Activated CD8-positive, alpha-beta memory T cell treated with anti-CD3 and anti-CD28 coated beads, Interleukin-2, amount 10 ng/mL, durations not matched to agents 7 days and 5 days (primary cell): ENCODE measurements at regions not wholly inside any gene's neighbourhood (a gene's known extent, or its start where the extent isn't known, plus 50 kb on each side); places are given as distances from the start of the nearest gene placed in this dataset.
"Not testable (repeated sequence)": the region's sequence is repeated elsewhere in the genome, so short reads cannot be mapped to it uniquely, and the experiment has no call there.

Source experiments
- ATAC-seq: fragments of 150-1000 bp; cut with Tn5 transposase; one replicate; pipeline ENCODE4 v1.10.0; 2021; ENCODE audit warnings: moderate library complexity
- CTCF ChIA-PET: fragments of 350-600 bp; sonication (Branson Sonifier 250); formaldehyde crosslinking; loops from one replicate; lab custom pipeline; 2021; ENCODE audit warnings: antibody characterized with exemption; lab: Charles Lee
- DNase-seq: peaks from one replicate; pipeline ENCODE4 v3.0.0-alpha.2; 2020
- H3K27ac Mint-ChIP-seq: one replicate; pipeline ENCODE4 v1.8.0; 2021; ENCODE audit warnings: mild to moderate bottlenecking, mixed read lengths
- H3K27me3 Mint-ChIP-seq: one replicate; pipeline ENCODE4 v1.8.0; 2021; ENCODE audit warnings: mixed read lengths
- H3K36me3 Mint-ChIP-seq: one replicate; pipeline ENCODE4 v1.8.0; 2021; ENCODE audit warnings: mild to moderate bottlenecking, mixed read lengths
- H3K4me1 Mint-ChIP-seq: one replicate; pipeline ENCODE4 v1.8.0; 2021; ENCODE audit warnings: mixed read lengths
- H3K4me3 Mint-ChIP-seq: one replicate; pipeline ENCODE4 v1.8.0; 2021; ENCODE audit warnings: mild to moderate bottlenecking, moderate library complexity, mixed read lengths
- H3K9me3 Mint-ChIP-seq: one replicate; pipeline ENCODE4 v1.8.0; 2022; ENCODE audit warnings: low read depth, mixed read lengths

- CTCF ChIA-PET, result no interaction called here
- no peak overlapping the region for H3K4me3 Mint-ChIP-seq
- H3K36me3 Mint-ChIP-seq, result no peaks in the 10 kb centered on the region
- H3K27ac Mint-ChIP-seq, result no peak overlapping the region
- peaks cover 5% of the 10 kb centered on the region for H3K9me3 Mint-ChIP-seq
- no peak for DNase-seq
- H3K4me1 Mint-ChIP-seq, result no peaks in the 10 kb centered on the region
- no peaks in the 10 kb centered on the region for H3K27me3 Mint-ChIP-seq
- ATAC-seq, result no peak
Observed at GRCh38 chr4:137378821-137379220, 153.5 kb downstream of the PCDH18 start.

DNA sequence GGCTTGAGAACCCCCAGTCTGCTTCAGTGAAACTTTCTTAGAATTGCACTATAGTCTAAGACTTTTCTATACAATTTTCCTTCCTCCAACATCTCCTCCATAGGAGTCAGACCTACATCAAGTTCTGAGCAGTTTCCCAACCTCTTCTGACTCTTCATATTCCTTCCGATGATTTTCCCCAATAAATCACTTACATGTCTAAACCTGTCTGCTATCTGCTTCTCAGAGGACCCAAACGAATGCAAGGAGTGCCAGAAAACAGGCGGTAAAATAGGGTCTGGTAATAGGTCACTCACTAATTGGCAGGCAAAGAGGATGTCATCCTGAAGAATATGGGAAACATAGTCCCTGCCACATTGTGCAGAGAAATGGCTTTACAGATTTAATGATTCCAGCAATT lies 153.9 kb downstream of the PCDH18 start:
- H3K4me3 Mint-ChIP-seq, result no peak overlapping the region
- no peaks in the 10 kb centered on the region for H3K27me3 Mint-ChIP-seq
- CTCF ChIA-PET, result no interaction called here
- H3K4me1 Mint-ChIP-seq, result no peaks in the 10 kb centered on the region
- no peak overlapping the region for H3K27ac Mint-ChIP-seq
- peaks cover 5% of the 10 kb centered on the region for H3K9me3 Mint-ChIP-seq
- ATAC-seq (no peak), DNase-seq (no peak)
- H3K36me3 Mint-ChIP-seq, result no peaks in the 10 kb centered on the region

- no peak for ATAC-seq
- no peaks in the 10 kb centered on the region for H3K27me3 Mint-ChIP-seq
- no peaks in the 10 kb centered on the region for H3K36me3 Mint-ChIP-seq
- CTCF ChIA-PET, result no interaction called here
- H3K27ac Mint-ChIP-seq, result no peak overlapping the region
- no peak overlapping the region for H3K4me3 Mint-ChIP-seq
- H3K9me3 Mint-ChIP-seq, result peaks cover 5% of the 10 kb centered on the region
- H3K4me1 Mint-ChIP-seq, result no peaks in the 10 kb centered on the region
- DNase-seq, result no peak
Observed at GRCh38 chr4:137376312-137376711, 156.0 kb downstream of the PCDH18 start.

GRCh38 chr4:137375111-137375850 lies 157.0 kb downstream of the PCDH18 start:
- CTCF ChIA-PET, result interaction anchor here (0.6 kb wide), 1 partner anchor 594 kb away, joined by 3 read pairs; no protein-coding TSS in a partner anchor
- Mint-ChIP-seq H3K27me3 (no peaks in the 10 kb centered on the region), H3K9me3 (peaks cover 5% of the 10 kb centered on the region), H3K4me3 (no peak overlapping the region), H3K27ac (no peak overlapping the region), H3K36me3 (no peaks in the 10 kb centered on the region), H3K4me1 (no peaks in the 10 kb centered on the region)
- ATAC-seq, result no peak
- DNase-seq, result no peak

DNA sequence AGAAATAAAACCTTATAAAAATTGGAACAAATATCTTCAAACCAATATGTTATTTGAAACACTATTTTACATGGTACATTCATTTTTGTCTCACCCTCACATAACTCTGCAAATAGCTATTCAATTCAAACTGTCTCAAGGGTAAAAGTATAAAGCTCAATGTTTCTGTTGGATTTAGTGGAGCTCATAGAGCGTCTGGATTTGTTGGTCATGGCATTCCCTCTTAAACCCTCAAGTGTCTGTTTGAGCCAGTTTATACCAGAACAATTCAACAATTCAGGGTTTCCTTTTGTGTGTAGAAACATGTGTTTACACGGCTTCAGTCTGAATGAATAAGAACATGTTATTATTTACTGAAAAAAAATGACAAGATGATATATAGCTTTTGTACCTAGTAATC lies 161.6 kb downstream of the PCDH18 start:
- Mint-ChIP-seq H3K4me3 (no peak overlapping the region), H3K27ac (no peak overlapping the region), H3K36me3 (no peaks in the 10 kb centered on the region), H3K27me3 (no peaks in the 10 kb centered on the region), H3K9me3 (no peaks in the 10 kb centered on the region), H3K4me1 (no peaks in the 10 kb centered on the region)
- CTCF ChIA-PET, result no interaction called here
- ATAC-seq, result no peak
- DNase-seq, result no peak

DNA sequence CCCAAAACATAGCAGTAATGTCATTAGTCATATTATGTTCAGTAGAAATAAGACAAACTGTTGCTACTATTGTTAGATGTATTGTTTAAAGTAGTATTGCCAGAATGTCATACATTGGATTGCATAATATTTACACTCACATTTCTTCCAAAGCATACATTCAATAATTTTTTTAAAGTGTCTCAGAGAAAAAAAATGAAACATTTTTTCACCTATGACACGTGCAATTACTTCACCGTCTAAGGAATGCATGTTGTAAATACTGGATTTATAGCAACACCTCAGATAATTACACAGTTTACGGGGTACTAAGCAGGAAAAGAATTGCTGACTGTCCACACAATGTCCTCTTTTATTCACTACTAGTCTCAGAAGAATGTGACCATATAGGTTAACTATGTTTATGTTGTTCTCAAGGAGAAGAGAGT lies 162.1 kb downstream of the PCDH18 start:
- CTCF ChIA-PET, result no interaction called here
- no peak for ATAC-seq

GRCh38 chr4:137367620-137368019 lies 164.7 kb downstream of the PCDH18 start:
- H3K4me3 Mint-ChIP-seq, result no peak overlapping the region
- no peaks in the 10 kb centered on the region for H3K36me3 Mint-ChIP-seq
- no peak overlapping the region for H3K27ac Mint-ChIP-seq
- no peaks in the 10 kb centered on the region for H3K4me1 Mint-ChIP-seq
- no peaks in the 10 kb centered on the region for H3K27me3 Mint-ChIP-seq
- DNase-seq (no peak), ATAC-seq (no peak)
- H3K9me3 Mint-ChIP-seq, result no peaks in the 10 kb centered on the region
- CTCF ChIA-PET, result no interaction called here

More for the DNA sequence above, 162.1 kb downstream of the PCDH18 start:
- H3K27ac Mint-ChIP-seq, result no peak overlapping the region
- no peak for DNase-seq
- H3K4me3 Mint-ChIP-seq, result no peak overlapping the region
- no peaks in the 10 kb centered on the region for H3K36me3 Mint-ChIP-seq
- no peaks in the 10 kb centered on the region for H3K4me1 Mint-ChIP-seq
- no peaks in the 10 kb centered on the region for H3K9me3 Mint-ChIP-seq
- H3K27me3 Mint-ChIP-seq, result no peaks in the 10 kb centered on the region

- DNase-seq (no peak), ATAC-seq (no peak)
- Mint-ChIP-seq H3K9me3 (no peaks in the 10 kb centered on the region), H3K4me3 (no peak overlapping the region), H3K27me3 (no peaks in the 10 kb centered on the region), H3K4me1 (no peaks in the 10 kb centered on the region), H3K27ac (no peak overlapping the region), H3K36me3 (no peaks in the 10 kb centered on the region)
- CTCF ChIA-PET, result no interaction called here
Observed at GRCh38 chr4:137363496-137363895, 168.8 kb downstream of the PCDH18 start.

DNA sequence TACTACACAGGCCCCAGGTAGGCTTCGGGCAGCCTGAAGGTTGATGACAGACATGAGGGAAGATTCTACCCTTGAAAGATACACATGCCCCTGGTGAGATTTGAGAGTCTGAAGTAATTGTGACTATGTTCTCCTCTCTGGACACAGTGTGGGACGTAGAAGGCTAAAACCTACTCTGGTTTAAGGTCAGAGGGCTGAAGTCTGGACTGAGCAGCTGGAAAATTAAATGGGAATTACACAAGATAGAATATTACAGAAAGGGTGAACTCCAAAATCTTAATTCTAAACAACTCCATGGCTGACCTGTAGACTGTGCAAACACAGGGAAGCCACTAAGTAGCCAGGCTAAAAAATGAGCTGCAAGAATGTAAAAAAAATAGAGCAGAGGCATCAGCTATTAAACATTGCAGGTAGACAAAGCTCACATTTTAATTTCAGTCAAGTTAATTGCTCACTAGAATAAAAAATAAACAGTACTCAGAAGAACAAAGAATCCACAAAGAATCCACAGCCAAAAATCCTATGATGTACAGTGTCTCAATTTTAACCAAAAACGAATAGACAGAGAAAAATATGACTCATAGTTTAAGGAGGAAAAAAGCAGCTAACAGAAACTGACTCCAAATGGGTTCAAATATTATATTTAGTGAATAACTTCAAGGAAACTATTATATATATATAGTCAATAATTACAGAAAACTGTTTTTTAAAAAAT lies 170.4 kb downstream of the PCDH18 start:
- Mint-ChIP-seq H3K36me3 (no peaks in the 10 kb centered on the region), H3K27me3 (no peaks in the 10 kb centered on the region), H3K4me1 (no peaks in the 10 kb centered on the region), H3K27ac (no peak overlapping the region), H3K9me3 (peaks cover 2% of the 10 kb centered on the region), H3K4me3 (no peak overlapping the region)
- CTCF ChIA-PET, result no interaction called here
- ATAC-seq, result no peak
- no peak for DNase-seq

- DNase-seq (no peak), ATAC-seq (no peak)
- H3K9me3 Mint-ChIP-seq, result peaks cover 2% of the 10 kb centered on the region
- no peaks in the 10 kb centered on the region for H3K4me1 Mint-ChIP-seq
- H3K27ac Mint-ChIP-seq, result no peak overlapping the region
- CTCF ChIA-PET, result no interaction called here
- H3K36me3 Mint-ChIP-seq, result no peaks in the 10 kb centered on the region
- H3K4me3 Mint-ChIP-seq, result no peak overlapping the region
- no peaks in the 10 kb centered on the region for H3K27me3 Mint-ChIP-seq
Observed at GRCh38 chr4:137360761-137361160, 171.5 kb downstream of the PCDH18 start.

GRCh38 chr4:137359691-137360315 lies 172.5 kb downstream of the PCDH18 start:
- Mint-ChIP-seq H3K4me3 (no peak overlapping the region), H3K27ac (no peak overlapping the region), H3K36me3 (no peaks in the 10 kb centered on the region), H3K27me3 (no peaks in the 10 kb centered on the region), H3K4me1 (no peaks in the 10 kb centered on the region), H3K9me3 (peaks cover 2% of the 10 kb centered on the region)
- CTCF ChIA-PET, result no interaction called here
- DNase-seq, result no peak
- no peak for ATAC-seq

DNA sequence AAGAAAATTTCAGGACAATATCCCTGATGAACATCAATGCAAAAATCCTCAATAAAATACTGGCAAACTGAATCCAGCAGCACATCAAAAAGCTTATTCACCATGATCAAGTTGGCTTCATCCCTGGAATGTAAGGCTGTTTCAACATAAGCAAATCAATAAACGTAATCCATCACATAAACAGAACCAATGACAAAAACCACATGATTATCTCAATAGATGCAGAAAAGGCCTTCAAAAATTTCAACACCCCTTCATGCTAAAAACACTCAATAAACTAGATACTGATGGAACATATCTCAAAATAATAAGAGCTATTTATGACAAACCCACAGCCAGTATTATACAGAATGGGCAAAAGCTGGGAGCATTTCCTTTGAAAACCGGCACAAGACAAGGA lies 177.7 kb downstream of the PCDH18 start:
- ATAC-seq, H3K36me3 Mint-ChIP-seq, H3K4me3 Mint-ChIP-seq, CTCF ChIA-PET, H3K27ac Mint-ChIP-seq, H3K27me3 Mint-ChIP-seq, H3K4me1 Mint-ChIP-seq, DNase-seq: not testable (repeated sequence)
- peaks cover 17% of the 10 kb centered on the region for H3K9me3 Mint-ChIP-seq

DNA sequence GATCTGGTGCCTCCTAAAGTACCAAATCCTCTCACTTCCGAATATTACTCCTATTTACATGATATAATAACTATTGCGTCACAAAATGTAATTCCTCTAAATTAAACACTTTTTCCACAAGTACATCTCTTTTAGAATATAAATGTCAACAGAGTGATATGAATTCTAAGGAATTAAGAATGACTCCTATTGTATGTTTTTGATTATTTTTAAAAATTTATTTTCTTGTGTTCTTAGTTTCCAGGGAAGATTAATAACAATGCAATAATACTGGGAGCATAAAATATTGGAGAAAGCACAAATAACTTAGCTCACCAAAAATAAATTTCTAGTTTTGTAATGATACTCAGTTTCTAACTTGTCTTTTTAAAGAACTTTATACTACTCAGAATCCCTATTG lies 184.9 kb downstream of the PCDH18 start:
- CTCF ChIA-PET, result no interaction called here
- H3K27ac Mint-ChIP-seq, result no peak overlapping the region
- H3K36me3 Mint-ChIP-seq, result no peaks in the 10 kb centered on the region
- no peaks in the 10 kb centered on the region for H3K27me3 Mint-ChIP-seq
- no peak overlapping the region for H3K4me3 Mint-ChIP-seq
- H3K9me3 Mint-ChIP-seq, result peaks cover 4% of the 10 kb centered on the region
- no peaks in the 10 kb centered on the region for H3K4me1 Mint-ChIP-seq
- ATAC-seq, result no peak
- no peak for DNase-seq

DNA sequence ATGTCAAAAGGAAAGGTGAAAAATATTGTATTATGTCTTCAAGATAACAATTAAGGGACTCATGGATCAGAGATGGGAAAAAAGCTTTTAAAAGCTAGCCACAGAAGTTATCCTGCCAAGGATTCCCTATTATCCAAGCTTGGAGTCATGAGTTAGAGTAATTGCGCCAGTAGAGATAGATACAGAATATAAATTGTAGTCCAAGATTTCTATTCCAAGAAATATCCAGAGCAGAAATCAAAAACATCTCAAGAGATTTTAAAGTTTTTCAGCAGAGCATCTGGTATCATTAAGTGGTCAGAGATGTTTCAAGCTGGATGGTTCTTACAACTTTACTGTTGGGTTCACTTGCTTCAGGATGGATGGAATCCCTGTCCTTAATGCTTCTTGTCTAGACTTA lies 186.7 kb downstream of the PCDH18 start:
- Mint-ChIP-seq H3K27me3 (no peaks in the 10 kb centered on the region), H3K9me3 (no peaks in the 10 kb centered on the region), H3K36me3 (no peaks in the 10 kb centered on the region), H3K4me3 (no peak overlapping the region), H3K4me1 (no peaks in the 10 kb centered on the region), H3K27ac (no peak overlapping the region)
- no peak for ATAC-seq
- no peak for DNase-seq
- CTCF ChIA-PET, result no interaction called here
